Femur (tissue), 1 donor: ENCODE measurements at regions not wholly inside any gene's neighbourhood (a gene's known extent, or its start where the extent isn't known, plus 50 kb on each side); places are given as distances from the start of the nearest gene placed in this dataset.

Experiments
- DNase-seq: peaks from one replicate; pipeline ENCODE4 v3.0.0-alpha.2; 2017

DNA sequence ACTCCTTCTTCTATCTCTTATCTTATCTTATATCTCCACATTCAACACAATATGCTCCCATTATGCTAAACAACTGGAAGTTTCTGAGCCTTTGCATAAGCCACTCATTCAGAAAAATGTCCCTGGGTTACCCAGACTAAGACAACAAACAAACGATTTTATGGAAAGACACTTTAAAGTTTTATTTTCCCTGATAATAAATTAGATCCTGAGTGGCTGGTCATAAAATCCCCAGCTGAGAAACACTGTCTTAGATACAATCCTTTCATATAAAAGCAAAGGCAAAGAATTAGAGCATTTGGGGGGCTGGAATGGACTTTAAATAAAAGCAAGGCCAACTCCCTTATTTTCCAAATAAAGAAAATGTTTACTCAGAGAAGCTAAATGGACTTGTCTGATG is 322.3 kb downstream of the GBE1 start:
- DNase-seq = no peak

DNA sequence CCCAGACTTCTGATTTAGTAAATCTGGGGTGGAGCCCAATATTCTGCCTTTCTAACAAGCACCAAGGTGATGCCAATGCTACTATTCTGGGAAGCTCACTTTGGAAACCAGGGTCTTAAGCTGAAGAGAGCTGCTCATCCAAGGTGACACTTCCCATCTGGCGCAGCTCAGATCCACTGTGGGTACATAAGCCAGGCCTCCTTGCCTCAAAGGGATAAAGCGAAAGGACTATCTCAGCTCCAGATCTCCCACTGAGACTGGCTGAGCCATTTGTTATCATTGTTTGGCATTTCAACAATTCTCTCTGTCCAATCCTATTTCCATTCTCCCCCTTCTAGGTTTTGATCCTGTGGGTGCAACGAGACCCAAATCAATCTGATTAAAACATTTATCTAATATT is 323.8 kb downstream of the GBE1 start:
- DNase-seq = no peak

DNA sequence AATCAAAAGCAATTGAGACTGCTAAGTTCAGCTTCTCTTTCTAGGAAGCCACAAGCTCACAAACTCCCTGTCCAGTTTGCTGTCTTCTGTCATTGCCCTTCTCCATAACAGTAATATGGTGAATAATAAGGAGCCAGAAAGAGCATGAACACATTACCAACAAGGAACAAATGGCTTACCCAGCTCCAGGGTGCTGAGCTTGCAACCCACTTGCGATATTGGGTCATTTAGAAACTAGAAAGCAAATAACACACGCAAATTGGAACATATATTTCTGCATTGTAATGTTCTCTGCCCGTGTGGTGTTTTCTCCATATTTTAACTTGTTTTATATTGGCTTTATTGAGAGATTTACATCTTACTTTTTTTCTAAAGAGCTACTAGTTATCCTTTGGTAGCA is 325.3 kb downstream of the GBE1 start:
- DNase-seq = no peak

DNA sequence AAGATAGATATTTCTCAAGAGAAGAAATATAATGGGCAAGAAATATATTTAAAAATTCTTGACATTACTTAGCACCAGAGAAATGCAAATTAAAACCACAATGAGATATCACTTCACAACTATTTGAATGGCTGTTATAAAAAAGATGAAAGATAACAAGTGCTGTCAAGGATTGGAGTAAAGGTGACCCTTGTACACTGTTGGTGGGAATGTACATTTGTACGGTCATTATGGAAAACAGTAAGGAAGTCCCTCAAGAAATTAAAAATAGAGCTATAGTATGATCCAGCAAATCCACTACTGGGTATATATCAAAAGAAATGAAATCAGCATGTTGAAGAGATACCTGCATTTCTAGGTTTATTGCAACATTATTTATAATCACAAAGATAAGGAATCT is 326.4 kb downstream of the GBE1 start:
- DNase-seq = no peak

DNA sequence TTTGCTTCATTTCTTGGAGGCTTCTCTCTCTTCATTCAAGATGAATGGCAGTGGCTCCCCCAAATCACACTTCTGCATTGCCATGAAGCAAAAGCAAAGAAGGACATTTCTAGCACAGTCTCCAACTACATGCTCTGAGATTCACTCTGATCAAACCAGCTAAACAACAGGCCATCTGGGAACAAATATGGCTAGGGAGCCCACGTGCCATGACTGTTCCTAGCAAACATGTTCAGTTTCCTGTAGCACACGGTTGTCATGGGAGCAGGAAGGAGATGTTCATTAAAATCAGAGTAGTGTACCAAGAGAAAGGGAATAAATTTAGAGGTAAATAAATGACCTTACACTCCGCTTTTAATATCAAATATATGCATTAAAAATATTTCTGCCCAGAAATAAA is 327.3 kb downstream of the GBE1 start:
- no peak for DNase-seq

DNA sequence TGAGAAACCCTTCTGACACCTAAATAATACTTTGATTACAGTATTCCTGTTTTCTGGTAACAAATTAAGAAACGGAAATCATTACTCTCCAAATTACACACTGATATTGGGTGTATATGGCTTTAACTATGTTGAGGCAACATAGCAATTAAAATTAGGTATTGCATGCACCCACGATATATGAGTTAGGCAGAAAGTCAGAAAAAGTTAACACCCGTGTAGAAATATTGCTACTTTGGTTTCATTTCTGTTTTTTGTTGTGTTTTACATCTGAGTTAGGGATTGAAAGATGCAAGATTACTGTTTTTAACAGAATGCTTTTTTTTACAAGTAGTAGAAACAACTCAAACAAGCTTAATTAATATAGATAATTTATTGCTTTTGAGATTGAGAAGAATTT is 327.8 kb downstream of the GBE1 start:
- DNase-seq = no peak

DNA sequence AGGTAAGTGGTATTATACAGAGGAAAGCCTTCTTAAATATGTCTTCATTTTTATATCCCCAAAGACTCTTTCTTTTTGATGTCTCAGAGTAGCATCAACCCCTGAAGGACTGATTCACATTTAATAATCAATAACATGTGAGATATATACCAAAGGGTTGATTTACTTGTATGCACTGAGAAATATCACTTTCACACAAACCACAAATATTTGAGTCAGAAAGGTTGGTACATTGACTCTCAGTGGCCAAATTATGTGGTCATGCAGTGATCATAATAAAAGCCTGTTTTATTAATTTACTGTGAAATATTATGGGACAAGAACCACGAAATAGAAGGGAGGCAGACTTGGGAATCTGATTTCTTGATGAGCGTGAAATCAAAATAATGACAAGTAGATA is 329.0 kb downstream of the GBE1 start:
- DNase-seq = no peak

DNA sequence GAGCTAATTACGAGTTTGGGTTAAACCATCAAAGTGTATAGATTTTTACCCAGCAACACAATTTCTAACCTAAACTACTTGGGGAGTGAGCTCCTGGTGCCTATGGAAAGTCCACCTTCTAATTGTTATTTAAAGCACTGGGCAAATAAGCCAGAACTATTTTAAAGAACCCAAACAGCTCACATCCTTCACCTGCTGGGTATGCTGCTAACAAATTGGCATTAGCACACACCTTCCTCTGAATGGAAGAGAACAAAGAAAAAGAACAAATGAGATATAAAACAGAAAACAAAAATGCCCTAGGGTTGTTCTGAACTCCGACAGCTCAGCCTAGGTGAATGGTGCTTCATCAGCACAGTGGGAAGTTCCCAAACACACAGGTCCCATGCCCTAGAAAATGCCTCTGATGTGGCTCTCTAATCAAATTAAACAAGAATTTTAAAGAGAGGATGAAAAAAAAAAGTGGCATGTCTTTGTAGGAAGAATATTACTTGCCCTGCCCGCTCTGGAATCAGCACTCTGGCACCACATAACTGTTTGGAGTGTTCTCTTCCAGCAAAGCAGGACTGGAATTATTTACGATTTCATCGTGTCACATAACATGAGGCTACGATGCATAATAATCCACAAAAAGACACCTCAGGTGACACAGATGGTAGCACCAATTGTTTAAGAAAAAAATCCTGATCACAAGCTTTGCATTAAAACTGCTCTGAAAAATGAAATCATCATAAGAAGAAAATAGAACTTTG is 334.4 kb downstream of the GBE1 start:
- DNase-seq = no peak

DNA sequence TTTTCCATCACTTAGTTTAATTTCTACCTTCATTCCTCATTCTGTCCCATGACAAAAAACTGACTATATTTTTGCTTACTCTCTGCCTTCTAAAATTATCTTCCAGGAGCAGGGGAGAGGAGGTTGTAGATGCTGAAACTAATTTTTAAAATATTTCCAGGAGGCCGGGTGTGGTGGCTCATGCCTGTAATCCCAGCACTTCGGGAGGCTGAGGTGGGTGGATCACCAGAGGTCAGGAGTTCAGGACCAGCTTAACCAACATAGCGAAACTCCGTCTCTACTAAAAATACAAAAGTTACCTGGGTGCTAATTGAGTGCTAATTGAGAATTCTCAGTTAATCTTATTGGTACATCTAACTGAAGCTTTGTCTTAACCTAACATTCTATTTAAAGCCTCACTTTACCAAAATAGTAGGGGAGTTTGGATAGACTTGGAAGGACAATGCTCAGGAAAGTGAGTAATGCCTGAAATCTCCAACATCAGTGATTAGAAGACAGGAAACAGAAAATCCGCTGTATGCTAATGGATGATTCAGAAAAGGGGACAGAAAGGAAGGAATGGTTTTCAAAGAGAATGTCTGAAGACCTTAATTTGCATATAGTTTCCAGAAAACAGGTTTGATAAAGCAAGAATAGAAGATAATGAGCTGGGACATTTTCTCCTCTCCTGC is 336.1 kb downstream of the GBE1 start:
- DNase-seq = no peak

DNA sequence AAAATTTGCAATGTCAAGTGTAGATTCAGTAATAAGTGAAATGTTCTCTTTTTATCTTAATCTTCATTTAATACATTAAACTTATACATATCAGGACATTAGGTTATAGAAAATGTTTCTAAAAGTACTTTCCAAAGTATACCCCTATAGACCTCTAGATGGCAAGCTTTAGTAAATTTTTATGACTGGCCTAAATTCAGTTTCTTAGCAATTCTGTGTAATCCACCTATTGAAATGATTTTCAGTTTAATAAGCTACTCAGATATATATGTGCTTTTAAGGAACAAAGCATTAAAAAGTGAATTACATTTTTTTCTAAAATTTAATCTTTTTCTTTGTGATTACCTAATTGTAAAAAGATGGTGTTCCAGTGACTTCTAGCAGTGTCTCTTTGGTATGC is 342.2 kb downstream of the GBE1 start:
- no peak for DNase-seq

DNA sequence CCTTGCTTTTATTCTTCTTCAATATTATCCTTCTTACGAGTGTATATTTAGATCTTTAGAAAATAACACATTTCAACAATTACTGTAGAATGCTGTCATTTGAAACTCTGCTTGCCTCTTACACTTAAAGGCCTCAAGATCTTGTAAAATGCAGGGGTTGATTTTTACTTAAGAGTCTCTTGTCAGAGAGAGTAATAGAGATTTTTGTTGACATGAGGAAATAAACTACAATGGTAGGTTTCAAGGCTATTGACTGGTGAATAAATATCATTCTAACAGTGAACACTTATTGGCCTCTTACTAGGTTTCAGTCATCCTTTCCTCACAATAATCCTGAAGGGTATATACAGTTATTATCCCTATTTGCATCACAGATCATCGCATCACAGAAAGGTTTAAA is 344.6 kb downstream of the GBE1 start:
- DNase-seq = no peak

DNA sequence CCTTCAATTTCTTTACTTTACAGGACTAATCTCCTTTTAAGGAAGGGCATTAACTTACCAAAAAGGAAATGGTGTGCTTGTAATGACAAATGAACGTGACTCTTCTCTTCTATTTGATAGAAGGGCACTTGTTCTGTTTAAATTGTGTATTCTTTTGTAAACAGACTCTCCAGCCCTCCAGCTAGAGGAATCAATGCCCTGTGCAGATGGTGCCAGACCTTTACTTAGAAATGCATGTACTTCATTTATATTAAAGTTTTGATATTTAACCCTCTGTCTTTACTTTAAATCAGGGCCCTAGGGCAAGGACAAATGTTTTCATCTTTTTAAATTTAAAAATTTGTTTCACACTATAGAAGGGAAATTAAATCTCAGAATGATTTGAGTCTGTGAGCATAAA is 355.1 kb downstream of the GBE1 start:
- no peak for DNase-seq

DNA sequence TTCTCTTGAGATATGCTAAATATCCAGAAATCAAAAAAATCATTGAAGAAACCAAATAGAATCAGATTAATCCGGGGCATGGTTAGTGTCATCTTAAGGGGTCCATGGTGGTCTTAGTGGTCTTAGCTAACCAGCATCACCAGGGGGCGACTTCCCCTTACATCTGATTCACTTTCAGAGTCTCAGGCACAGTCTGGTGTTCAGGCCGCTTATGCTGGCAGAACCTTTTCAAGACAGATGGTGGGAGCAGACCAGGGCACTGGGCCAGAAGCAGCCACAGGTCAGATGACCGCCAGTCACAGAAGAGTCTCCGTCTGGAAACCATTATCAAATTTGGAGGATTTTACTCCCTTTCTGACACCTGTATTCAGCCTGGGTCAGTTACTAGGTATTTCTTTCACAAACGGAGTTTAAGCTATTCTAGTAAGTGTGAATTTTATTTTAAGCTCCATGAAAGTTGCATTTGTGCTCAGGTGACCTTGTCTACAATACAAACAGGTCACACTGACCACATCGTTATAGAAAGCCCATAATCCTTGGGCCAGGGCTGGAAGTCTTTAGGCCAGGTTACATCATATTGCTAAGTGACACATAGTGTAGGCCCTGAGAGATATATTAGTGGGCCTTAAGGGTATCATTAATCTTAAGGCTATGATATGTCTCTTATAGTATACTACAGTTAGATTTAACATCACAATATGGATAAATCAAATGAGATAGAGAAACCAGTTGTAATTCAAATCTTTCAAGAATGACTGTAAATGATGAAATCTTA is 365.5 kb downstream of the GBE1 start:
- no peak for DNase-seq

DNA sequence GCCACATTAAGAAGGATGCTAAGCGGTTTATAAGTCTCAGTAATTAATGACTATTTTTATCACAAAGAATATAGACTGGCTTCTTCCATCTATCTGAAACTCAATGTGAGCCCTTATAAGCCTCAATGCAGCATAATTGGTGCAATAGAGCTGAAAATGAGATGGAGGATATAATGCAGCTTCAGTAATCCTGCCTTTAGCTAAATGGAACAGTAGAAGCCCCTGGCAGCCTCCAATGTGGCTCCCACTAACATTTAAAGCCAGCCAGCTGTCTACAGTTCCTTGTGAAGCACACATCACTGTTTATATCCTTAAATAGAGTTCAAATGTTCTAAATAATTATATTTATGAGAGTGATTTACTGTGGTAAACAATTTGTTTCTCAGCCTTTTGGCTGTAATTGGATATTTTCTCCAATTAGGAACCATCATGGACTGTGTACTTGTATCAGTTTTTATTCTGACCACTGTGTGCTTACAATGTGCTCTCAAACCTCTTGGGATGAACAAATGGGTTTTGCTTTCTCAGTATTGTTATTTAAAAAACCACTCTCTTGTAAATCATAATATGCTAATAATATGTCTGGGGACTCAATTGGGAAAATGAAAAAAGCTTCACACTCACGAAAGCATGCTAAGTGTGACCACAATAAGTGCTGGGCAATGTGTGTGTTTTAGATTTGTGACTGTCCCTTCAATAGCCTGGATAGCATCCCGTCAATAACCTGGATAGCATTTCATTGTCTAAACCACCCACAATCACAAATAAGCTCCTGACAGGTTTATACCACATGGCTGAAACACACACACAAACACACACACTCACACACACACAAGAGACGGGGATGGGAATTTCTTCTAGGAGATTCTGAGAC is 366.6 kb downstream of the GBE1 start:
- DNase-seq = no peak

DNA sequence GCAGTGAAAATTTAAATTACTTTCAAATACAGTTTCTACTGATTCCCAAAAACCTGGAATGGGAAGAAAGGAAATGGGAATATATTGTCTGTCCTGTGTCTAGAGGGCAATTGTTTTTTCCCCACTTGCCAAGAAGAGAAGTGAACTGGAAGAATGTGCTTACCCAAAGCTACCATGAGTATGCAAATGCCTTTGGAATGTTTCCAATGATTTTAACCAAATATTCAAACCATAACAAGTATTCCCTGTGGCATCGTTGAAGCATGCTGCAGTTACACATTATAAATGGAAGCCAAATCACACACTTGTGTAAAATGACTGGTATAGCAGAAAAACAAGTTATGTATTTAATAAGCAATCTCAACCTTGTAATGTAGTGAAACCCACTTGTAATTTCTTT is 368.2 kb downstream of the GBE1 start:
- DNase-seq = no peak

DNA sequence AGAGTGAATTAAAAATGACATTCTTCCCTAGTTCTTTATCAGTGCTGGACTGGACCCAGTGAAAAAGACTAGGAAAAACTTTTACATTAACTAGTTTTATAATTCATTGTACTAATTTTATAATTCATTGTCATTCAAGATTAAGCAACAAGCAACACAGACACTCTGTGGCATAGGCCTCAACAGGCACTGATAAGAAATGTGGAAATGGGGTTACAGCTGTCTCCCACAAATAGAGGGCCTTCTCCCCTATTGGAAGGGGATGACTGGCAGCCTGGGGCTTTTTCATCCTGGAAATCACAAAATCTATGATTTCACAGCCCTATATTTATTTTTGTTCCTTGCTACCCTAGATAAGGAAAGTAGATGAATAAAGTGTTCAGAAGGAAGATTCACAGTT is 370.6 kb downstream of the GBE1 start:
- DNase-seq = no peak

DNA sequence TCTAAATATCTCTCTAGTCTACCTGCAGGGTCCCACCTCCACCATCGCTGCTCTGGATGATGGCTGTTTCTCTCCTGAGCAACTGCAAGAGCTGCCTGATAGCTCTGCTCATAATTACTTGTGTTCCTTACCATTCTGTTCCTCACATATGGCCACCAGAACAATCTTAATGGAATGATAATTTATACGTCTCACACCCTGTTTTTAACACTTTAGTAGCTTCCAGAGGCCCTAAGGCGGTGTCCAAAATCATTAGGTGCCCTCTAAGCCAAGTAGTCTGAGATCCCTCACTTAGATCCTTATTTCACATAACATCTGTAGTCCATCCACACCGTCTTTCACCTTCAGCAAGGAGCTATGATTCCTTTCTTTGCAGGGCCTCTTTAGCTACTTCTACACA is 373.3 kb downstream of the GBE1 start:
- no peak for DNase-seq

DNA sequence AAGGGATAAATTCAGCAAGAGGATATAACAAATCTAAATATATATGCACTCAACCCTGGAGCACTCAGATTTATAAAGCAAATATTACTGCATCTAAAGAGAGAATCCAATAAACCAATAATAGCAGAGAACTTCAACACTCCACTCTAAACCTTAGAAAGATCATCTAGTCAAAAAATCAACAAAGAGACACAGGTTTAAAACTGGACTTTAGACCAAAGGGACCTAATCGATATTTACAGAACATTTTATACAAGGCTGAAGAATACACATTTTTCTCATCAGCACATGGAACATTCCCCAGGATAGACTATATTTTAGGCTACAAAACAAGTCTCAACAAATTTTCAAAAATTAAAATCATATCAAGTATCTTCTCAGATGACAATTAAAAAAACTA is 379.0 kb downstream of the GBE1 start:
- DNase-seq = no peak

DNA sequence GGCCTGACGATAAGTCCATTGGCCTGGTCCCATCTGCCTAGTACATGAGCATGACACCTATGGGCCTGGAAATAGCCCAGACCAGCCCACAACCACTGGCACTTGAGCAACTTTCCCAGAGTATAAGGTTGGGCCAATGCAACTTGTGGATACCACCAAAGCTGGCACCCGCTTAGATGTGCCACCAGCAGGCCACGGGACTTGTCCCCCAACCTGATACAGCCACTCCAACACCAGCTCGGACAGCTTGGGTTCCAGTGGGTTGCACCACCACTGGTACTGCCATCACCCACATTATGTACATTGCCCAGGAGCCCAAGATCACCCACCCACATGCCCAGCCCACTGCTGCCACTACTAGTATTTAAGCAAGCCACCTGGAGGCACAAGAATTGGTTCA is 381.2 kb downstream of the GBE1 start:
- DNase-seq = no peak

DNA sequence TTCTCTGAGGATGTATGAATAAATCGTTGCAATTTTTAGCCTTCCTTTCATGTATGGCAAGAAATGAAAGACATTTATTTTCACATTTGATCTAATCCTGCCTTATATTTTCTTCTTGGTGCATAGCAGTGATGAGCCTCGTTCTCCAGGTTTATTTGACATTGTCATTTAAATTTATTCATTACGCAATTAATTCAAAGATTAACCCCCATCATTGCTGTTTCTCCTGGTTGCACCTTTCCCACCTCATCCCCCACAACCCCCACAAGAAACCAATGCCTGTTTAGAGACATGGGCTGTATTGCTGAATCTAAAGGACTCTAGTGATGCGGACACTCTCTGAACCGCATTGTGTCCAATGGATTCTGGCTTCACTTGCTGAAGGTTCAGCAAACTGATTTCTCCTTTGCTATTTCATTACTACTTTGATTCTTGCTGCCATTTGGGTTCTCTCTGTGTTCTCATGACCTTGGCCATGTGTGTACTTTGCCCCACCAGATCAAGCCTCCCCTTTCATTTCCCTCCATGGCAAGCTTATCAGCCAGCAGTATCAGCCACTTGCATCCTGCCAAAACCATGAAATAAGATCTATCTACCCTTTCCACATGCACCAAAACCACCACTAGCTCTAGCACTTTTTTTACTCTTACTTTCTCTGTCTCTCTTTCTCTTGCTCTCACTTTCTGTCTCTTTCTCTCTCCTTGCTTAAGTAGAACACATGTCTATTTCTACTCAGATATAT is 382.7 kb downstream of the GBE1 start:
- no peak for DNase-seq

DNA sequence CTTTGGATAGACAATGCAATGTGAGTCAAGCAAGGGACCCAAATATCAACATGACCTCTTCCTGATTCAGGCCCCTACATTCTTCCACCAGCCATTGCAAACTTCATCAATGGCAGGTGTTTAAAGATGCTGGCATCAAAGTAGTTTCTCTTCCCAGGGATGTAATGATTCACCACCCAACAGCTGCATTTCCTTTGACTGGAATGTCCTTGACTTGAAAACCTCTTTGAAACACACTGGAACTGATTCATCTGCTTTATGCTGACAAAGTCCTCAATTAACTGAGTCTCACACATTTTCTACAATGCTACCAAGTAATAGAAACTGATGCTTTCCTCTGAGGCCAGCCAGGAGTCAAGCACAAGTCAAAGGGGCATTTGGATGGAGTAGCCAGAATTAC is 385.5 kb downstream of the GBE1 start:
- DNase-seq = no peak

DNA sequence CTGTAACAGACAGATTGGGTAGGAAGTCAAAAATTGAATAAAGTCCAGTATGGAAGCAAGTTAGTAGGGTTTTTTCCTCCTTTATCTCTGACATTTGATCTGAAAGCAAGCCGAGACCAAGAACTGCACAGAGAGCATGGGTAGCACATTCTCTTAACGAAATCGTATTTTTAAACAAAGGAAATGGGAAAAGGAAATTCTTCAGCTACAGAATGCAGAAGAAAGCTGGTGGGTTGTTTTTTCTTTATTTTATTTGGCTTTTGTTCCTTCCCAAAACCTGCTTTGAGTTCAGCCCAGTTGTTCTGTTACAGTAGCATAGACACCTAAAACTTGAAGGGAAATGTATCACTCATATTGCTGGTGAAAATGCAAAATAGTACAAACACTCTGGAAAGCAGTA is 397.0 kb downstream of the GBE1 start:
- no peak for DNase-seq
